GM10248 (cell line): ENCODE measurements at regions not wholly inside any gene's neighbourhood (a gene's known extent, or its start where the extent isn't known, plus 50 kb on each side); places are given as distances from the start of the nearest gene placed in this dataset.

Source experiments
- CTCF ChIA-PET: fragments of 300-600 bp; sonication (Branson Sonifier 250); formaldehyde crosslinking; extraction: SDS; loops from one replicate; lab custom pipeline; 2021; ENCODE audit warnings: antibody characterized with exemption; lab: Yijun Ruan, JAX
- POLR2A ChIA-PET: fragments of 350-650 bp; sonication (Branson Sonifier 250); formaldehyde crosslinking; extraction: SDS; loops from one replicate; lab custom pipeline; 2020; ENCODE audit warnings: antibody characterized with exemption; lab: Yijun Ruan, JAX
- DNase-seq: peaks from one replicate; pipeline ENCODE4 v3.0.0; 2012; ENCODE audit errors: extremely low spot score
- TF ChIP-seq, protein P1 (sequence below): IDR thresholded peaks from 2 replicates; pipeline ENCODE4 v1.5.1; 2012; ENCODE audit warnings: mild to moderate bottlenecking, low read depth; ENCODE audit errors: extremely low read depth, missing control alignments, control extremely low read depth

- CTCF ChIA-PET, result interaction anchor here (1.8 kb wide), 1 partner anchor 10 kb away, joined by 6 read pairs; no protein-coding TSS in a partner anchor
- DNase-seq, result no peak
- POLR2A ChIA-PET, result no interaction called here
- TF ChIP-seq, protein P1, sequence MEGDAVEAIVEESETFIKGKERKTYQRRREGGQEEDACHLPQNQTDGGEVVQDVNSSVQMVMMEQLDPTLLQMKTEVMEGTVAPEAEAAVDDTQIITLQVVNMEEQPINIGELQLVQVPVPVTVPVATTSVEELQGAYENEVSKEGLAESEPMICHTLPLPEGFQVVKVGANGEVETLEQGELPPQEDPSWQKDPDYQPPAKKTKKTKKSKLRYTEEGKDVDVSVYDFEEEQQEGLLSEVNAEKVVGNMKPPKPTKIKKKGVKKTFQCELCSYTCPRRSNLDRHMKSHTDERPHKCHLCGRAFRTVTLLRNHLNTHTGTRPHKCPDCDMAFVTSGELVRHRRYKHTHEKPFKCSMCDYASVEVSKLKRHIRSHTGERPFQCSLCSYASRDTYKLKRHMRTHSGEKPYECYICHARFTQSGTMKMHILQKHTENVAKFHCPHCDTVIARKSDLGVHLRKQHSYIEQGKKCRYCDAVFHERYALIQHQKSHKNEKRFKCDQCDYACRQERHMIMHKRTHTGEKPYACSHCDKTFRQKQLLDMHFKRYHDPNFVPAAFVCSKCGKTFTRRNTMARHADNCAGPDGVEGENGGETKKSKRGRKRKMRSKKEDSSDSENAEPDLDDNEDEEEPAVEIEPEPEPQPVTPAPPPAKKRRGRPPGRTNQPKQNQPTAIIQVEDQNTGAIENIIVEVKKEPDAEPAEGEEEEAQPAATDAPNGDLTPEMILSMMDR, result no peak
Measured at GRCh38 chr6:14315353-14315752, 197.8 kb downstream of the CD83 start.

GRCh38 chr6:14316651-14317386 is 199.2 kb downstream of the CD83 start:
- POLR2A ChIA-PET, result no interaction called here
- TF ChIP-seq, protein P1, result peak; percentile 36
- CTCF ChIA-PET, result interaction anchor here (0.9 to 1.8 kb wide), 8 partner anchors 9 to 89 kb away, joined by 3 to 6 read pairs (median 3); no protein-coding TSS in a partner anchor
- peak; percentile 43 for DNase-seq

DNA sequence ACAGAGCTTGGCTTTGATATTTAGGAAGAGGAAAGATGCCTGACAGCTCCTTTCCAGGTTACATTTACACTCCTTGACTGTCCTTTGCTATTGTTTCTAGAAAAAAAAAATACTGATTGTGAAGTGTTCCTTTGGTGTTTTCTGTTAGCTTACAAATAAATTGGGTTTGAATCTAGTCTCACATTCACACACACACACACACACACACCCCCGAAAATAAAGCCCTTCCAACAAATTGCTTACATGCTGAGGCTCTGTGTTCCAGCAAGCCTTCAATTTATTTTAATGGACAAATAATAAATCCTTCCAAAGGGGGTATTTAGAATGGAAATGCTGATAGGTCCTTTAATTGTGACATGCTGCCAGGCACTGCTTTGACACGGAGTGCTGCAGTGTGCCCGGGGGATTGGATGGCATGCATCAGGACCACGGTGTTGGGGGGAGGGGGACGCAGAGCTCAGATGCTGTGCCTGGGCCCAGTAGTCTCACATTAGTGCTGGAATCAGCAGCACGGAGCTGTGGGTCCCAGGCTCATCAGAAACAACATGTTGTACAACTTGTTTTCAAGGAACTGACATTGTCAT is 199.9 kb downstream of the CD83 start:
- TF ChIP-seq, protein P1, result no peak
- no peak for DNase-seq
- ChIA-PET POLR2A (no interaction called here), CTCF (interaction anchor here (0.9 to 1.8 kb wide), 8 partner anchors 9 to 90 kb away, joined by 3 to 6 read pairs (median 3); no protein-coding TSS in a partner anchor)

GRCh38 chr6:14320332-14320731 is 202.8 kb downstream of the CD83 start:
- TF ChIP-seq, protein P1, result no peak
- ChIA-PET POLR2A (no interaction called here), CTCF (interaction anchor here (0.8 to 1.5 kb wide), 3 partner anchors 9 to 10 kb away, joined by 3 to 4 read pairs (median 3); no protein-coding TSS in a partner anchor)
- no peak for DNase-seq

DNA sequence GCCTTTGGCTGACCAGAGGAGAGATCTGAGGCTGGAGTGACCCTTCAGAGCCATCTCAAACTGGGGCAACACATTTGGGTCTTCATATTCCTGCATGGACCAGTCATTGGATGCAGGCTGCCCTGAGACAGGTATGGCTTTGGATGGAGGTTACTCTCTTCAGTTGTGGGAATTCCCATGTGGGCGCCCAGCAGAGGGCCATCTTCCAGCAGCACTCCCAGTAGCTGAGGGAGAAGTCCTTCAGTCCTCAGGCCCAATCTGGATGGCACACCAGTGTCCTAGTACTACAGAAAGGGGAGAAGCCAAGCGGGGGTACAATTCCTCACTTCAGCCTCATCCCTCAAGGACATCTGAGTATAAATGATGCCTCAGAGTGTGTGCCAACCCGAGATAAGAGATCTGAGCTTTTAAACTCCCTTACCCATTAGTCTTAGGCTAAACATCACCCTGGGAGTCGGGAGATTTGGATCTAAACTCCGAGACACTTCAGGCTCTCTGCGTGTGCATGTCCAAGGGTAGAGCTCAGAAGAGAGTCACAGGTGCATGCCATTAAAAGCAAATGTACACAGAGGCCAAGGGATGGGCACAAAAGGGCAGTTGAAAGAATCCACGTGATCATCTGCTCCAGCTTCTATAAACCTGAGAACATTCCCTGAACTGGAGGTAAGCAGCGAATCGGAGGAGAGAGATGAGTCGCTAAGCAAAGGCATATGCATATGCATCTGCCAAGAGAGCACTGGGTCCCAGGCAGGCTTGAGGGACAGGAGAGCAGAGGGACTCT is 204.6 kb downstream of the CD83 start:
- CTCF ChIA-PET, result interaction anchor here (0.6 to 1.5 kb wide), 4 partner anchors 12 to 90 kb away, joined by 3 to 4 read pairs (median 3); no protein-coding TSS in a partner anchor
- no peak for DNase-seq
- POLR2A ChIA-PET, result no interaction called here
- TF ChIP-seq, protein P1, result no peak

GRCh38 chr6:14322841-14323240 is 205.3 kb downstream of the CD83 start:
- DNase-seq, result no peak
- POLR2A ChIA-PET, result no interaction called here
- CTCF ChIA-PET, result interaction anchor here (0.6 to 1.2 kb wide), 4 partner anchors 13 to 90 kb away, joined by 3 read pairs; no protein-coding TSS in a partner anchor
- TF ChIP-seq, protein P1, result no peak
